A673 (cell line): ENCODE measurements at regions not wholly inside any gene's neighbourhood (a gene's known extent, or its start where the extent isn't known, plus 50 kb on each side); places are given as distances from the start of the nearest gene placed in this dataset.

Source experiments
- BruUV-seq: library from RNA; stranded (reverse); fragments of 400-500 nt; replicated peaks from 2 replicates; lab custom pipeline; 2021; lab: Mats Ljungman, UMichigan
- CTCF ChIA-PET: fragments of 300-600 bp; sonication (Branson Sonifier 250); formaldehyde crosslinking; loops from one replicate; lab custom pipeline; 2022; ENCODE audit warnings: antibody characterized with exemption; lab: Charles Lee
- POLR2A ChIA-PET: fragments of 300-600 bp; sonication (Branson Sonifier 250); formaldehyde crosslinking; loops from one replicate; lab custom pipeline; 2022; ENCODE audit warnings: antibody characterized with exemption; ENCODE audit not compliant: low non-redundant PET; lab: Charles Lee
- DNase-seq: peaks from one replicate; pipeline ENCODE4 v3.0.0-alpha.2; 2015; ENCODE audit warnings: low spot score
- H3K27ac ChIP-seq: fragments of 200-600 bp; sonication (generic); 2 replicates; pipeline ENCODE4 v1.5.1; 2016; ENCODE audit warnings: mixed run types, low read depth, mild to moderate bottlenecking, mixed read lengths, antibody characterized with exemption, low read length; ENCODE audit not compliant: poor library complexity, severe bottlenecking
- H3K27me3 ChIP-seq: fragments of 200-600 bp; sonication (generic); replicated peaks from 2 replicates; pipeline ENCODE4 v1.6.1; 2017; ENCODE audit warnings: mixed run types, low read depth, mild to moderate bottlenecking, mixed read lengths, antibody characterized with exemption, low read length; ENCODE audit not compliant: insufficient read depth, poor library complexity
- H3K36me3 ChIP-seq: fragments of 200-600 bp; sonication (generic); 2 replicates; pipeline ENCODE4 v1.6.1; 2016; ENCODE audit warnings: mixed run types, mild to moderate bottlenecking, mixed read lengths, antibody characterized with exemption, low read length; ENCODE audit not compliant: insufficient read depth, poor library complexity, severe bottlenecking
- H3K4me1 ChIP-seq: fragments of 200-600 bp; sonication (generic); 2 replicates; pipeline ENCODE4 v1.6.1; 2017; ENCODE audit warnings: mixed run types, mild to moderate bottlenecking, mixed read lengths, antibody characterized with exemption, low read length; ENCODE audit not compliant: insufficient read depth, poor library complexity, severe bottlenecking
- H3K4me3 ChIP-seq: fragments of 200-600 bp; sonication (generic); 2 replicates; pipeline ENCODE4 v1.5.1; 2016; ENCODE audit warnings: low read depth, mixed run types, mild to moderate bottlenecking, mixed read lengths, low read length; ENCODE audit not compliant: poor library complexity, severe bottlenecking
- H3K9me3 ChIP-seq: fragments of 200-600 bp; sonication (generic); 2 replicates; pipeline ENCODE4 v1.6.1; 2016; ENCODE audit warnings: mixed run types, low read depth, mild to moderate bottlenecking, mixed read lengths, antibody characterized with exemption, low read length; ENCODE audit not compliant: poor library complexity, severe bottlenecking
- CTCF ChIP-seq: fragments of 300-800, 200-600 bp; sonication (generic); conservative IDR thresholded peaks from 2 replicates; pipeline ENCODE4 v1.5.1; 2017; ENCODE audit warnings: low read depth, mild to moderate bottlenecking, antibody characterized with exemption, low read length, moderate library complexity, mixed read lengths
- EZH2 ChIP-seq: fragments of 200-600 bp; sonication (generic); IDR thresholded peaks from 2 replicates; pipeline ENCODE4 v1.6.1; 2017; ENCODE audit warnings: borderline replicate concordance, low read depth, mild to moderate bottlenecking, mixed read lengths, antibody characterized with exemption, low read length; ENCODE audit not compliant: poor library complexity, severe bottlenecking
- intact Hi-C: fragments of 100-400 bp; cut with micrococcal nuclease; formaldehyde crosslinking; loops from one replicate; pipeline ENCODE4 v1.10.0; 2022; ENCODE audit not compliant: unreplicated experiment

- H3K4me1 ChIP-seq: no peaks in the 10 kb centered on the region
These were observed 272.9 kb downstream of the TGFB2 start for GRCh38 chr1:218617986-218618385.

GRCh38 chr1:218620956-218621355, 275.8 kb downstream of the TGFB2 start:
- TF ChIP-seq EZH2 (no peak), CTCF (no peak)
- DNase-seq: no peak
- no peak overlapping the region for H3K27ac ChIP-seq
- POLR2A ChIA-PET: no interaction called here
- intact Hi-C loops: no loop called here
- no peaks in the 10 kb centered on the region for H3K4me1 ChIP-seq
- CTCF ChIA-PET: no interaction called here
- H3K36me3 ChIP-seq: no peaks in the 10 kb centered on the region
- no TSS peak for BruUV-seq
- no peaks in the 10 kb centered on the region for H3K27me3 ChIP-seq
- no peak overlapping the region for H3K4me3 ChIP-seq
- H3K9me3 ChIP-seq: no peaks in the 10 kb centered on the region

More at GRCh38 chr1:218617986-218618385, 272.9 kb downstream of the TGFB2 start:
- H3K4me3 ChIP-seq: no peak overlapping the region
- H3K27ac ChIP-seq: no peak overlapping the region
- no peak for TF ChIP-seq EZH2
- no peak for TF ChIP-seq CTCF
- no peaks in the 10 kb centered on the region for H3K27me3 ChIP-seq
- ChIA-PET POLR2A (no interaction called here), CTCF (no interaction called here)
- intact Hi-C loops: no loop called here
- no peak for DNase-seq
- BruUV-seq: no TSS peak
- no peaks in the 10 kb centered on the region for H3K36me3 ChIP-seq
- H3K9me3 ChIP-seq: no peaks in the 10 kb centered on the region

- Histone ChIP-seq H3K27ac (no peak overlapping the region), H3K27me3 (no peaks in the 10 kb centered on the region), H3K4me1 (no peaks in the 10 kb centered on the region), H3K36me3 (no peaks in the 10 kb centered on the region), H3K9me3 (no peaks in the 10 kb centered on the region), H3K4me3 (no peak overlapping the region)
- intact Hi-C loops: no loop called here
- ChIA-PET POLR2A (no interaction called here), CTCF (no interaction called here)
- TF ChIP-seq EZH2: no peak
- no peak for TF ChIP-seq CTCF
- BruUV-seq: no TSS peak
- no peak for DNase-seq
These were observed 278.9 kb downstream of the TGFB2 start for GRCh38 chr1:218624052-218624451.
